ENCODE measurements at regions not wholly inside any gene's neighbourhood (a gene's known extent, or its start where the extent isn't known, plus 50 kb on each side); places are given as distances from the start of the nearest gene placed in this dataset.

- no peak overlapping the region for H3K9ac ChIP-seq (ENCODE audit: low read length)
- H3K4ac ChIP-seq (ENCODE audit: low read depth, low read length), result no peak overlapping the region
- H3K36me3 ChIP-seq (ENCODE audit: control insufficient read depth, insufficient read depth, low read length), result no peaks in the 10 kb centered on the region
- H3K79me2 ChIP-seq (ENCODE audit: control insufficient read depth, insufficient read depth, low read length), result no peaks in the 10 kb centered on the region
- H3K4me1 ChIP-seq (ENCODE audit: control insufficient read depth, low read depth, low read length), result peaks cover 15% of the 10 kb centered on the region
- WGBS (ENCODE audit: extremely low coverage, insufficient coverage, low lambda C conversion rate), result no CpG with 5 or more reads among the region's 7 CpGs
- H2AK5ac ChIP-seq (ENCODE audit: low read length), result no peak overlapping the region
- no peak overlapping the region for H3K4me3 ChIP-seq (ENCODE audit: low read length)
- no peak overlapping the region for H2BK15ac ChIP-seq (replicated peaks; ENCODE audit: low read depth)
- DNase-seq, result peak; percentile 18
- no peaks in the 10 kb centered on the region for H3K79me1 ChIP-seq (ENCODE audit: low read length)
- H3K4me2 ChIP-seq (ENCODE audit: low read length), result no peak overlapping the region
- H3K23ac ChIP-seq (ENCODE audit: low read length), result no peak overlapping the region
- H4K5ac ChIP-seq (ENCODE audit: low read length), result no peak overlapping the region
- H3K56ac ChIP-seq (ENCODE audit: low read length), result no peak overlapping the region
- no peak overlapping the region for H3K18ac ChIP-seq (ENCODE audit: low read length)
- H4K8ac ChIP-seq (ENCODE audit: low read depth, low read length), result no peak overlapping the region
- no peak overlapping the region for H2BK120ac ChIP-seq (ENCODE audit: low read depth, low read length)
- H3K27ac ChIP-seq (ENCODE audit: low read depth, low read length), result no peak overlapping the region
- H3K27me3 ChIP-seq (ENCODE audit: insufficient read depth, low read length, poor library complexity), result no peaks in the 10 kb centered on the region
- H2BK5ac ChIP-seq (ENCODE audit: low read length), result no peak overlapping the region
Observed at GRCh38 chr15:66838202-66838601, 136.2 kb downstream of the SMAD6 start.

- Histone ChIP-seq H3K56ac (ENCODE audit: low read length) (no peak overlapping the region), H3K79me1 (ENCODE audit: low read length) (no peaks in the 10 kb centered on the region), H3K27me3 (ENCODE audit: insufficient read depth, low read length, poor library complexity) (no peaks in the 10 kb centered on the region), H4K5ac (ENCODE audit: low read length) (no peak overlapping the region), H3K4ac (ENCODE audit: low read depth, low read length) (no peak overlapping the region), H2BK5ac (ENCODE audit: low read length) (no peak overlapping the region), H3K18ac (ENCODE audit: low read length) (no peak overlapping the region), H3K4me3 (ENCODE audit: low read length) (no peak overlapping the region), H3K27ac (ENCODE audit: low read depth, low read length) (no peak overlapping the region), H4K8ac (ENCODE audit: low read depth, low read length) (no peak overlapping the region), H2BK15ac (replicated peaks; ENCODE audit: low read depth) (no peak overlapping the region), H3K4me2 (ENCODE audit: low read length) (no peak overlapping the region), H2AK5ac (ENCODE audit: low read length) (no peak overlapping the region), H2BK120ac (ENCODE audit: low read depth, low read length) (no peak overlapping the region), H3K4me1 (ENCODE audit: control insufficient read depth, low read depth, low read length) (peaks cover 18% of the 10 kb centered on the region), H3K23ac (ENCODE audit: low read length) (no peak overlapping the region), H3K9ac (ENCODE audit: low read length) (no peak overlapping the region), H3K79me2 (ENCODE audit: control insufficient read depth, insufficient read depth, low read length) (no peaks in the 10 kb centered on the region), H3K36me3 (ENCODE audit: control insufficient read depth, insufficient read depth, low read length) (no peaks in the 10 kb centered on the region)
- DNase-seq, result peak; percentile 62
- no CpG with 5 or more reads among the region's 5 CpGs for WGBS (ENCODE audit: extremely low coverage, insufficient coverage, low lambda C conversion rate)
Observed at GRCh38 chr15:66838671-66839239, 136.7 kb downstream of the SMAD6 start.

- WGBS (ENCODE audit: extremely low coverage, insufficient coverage, low lambda C conversion rate), result no CpG with 5 or more reads among the region's 4 CpGs
- no peak overlapping the region for H4K8ac ChIP-seq (ENCODE audit: low read depth, low read length)
- no peak overlapping the region for H3K27ac ChIP-seq (ENCODE audit: low read depth, low read length)
- H3K27me3 ChIP-seq (ENCODE audit: insufficient read depth, low read length, poor library complexity), result no peaks in the 10 kb centered on the region
- H2AK5ac ChIP-seq (ENCODE audit: low read length), result no peak overlapping the region
- H3K23ac ChIP-seq (ENCODE audit: low read length), result no peak overlapping the region
- no peaks in the 10 kb centered on the region for H3K36me3 ChIP-seq (ENCODE audit: control insufficient read depth, insufficient read depth, low read length)
- no peak overlapping the region for H3K4me2 ChIP-seq (ENCODE audit: low read length)
- H4K5ac ChIP-seq (ENCODE audit: low read length), result no peak overlapping the region
- no peak overlapping the region for H3K9ac ChIP-seq (ENCODE audit: low read length)
- no peak overlapping the region for H3K56ac ChIP-seq (ENCODE audit: low read length)
- no peak overlapping the region for H2BK15ac ChIP-seq (replicated peaks; ENCODE audit: low read depth)
- H3K4me1 ChIP-seq (ENCODE audit: control insufficient read depth, low read depth, low read length), result peaks cover 16% of the 10 kb centered on the region
- H3K4ac ChIP-seq (ENCODE audit: low read depth, low read length), result no peak overlapping the region
- DNase-seq, result no peak
- no peak overlapping the region for H3K18ac ChIP-seq (ENCODE audit: low read length)
- no peaks in the 10 kb centered on the region for H3K79me1 ChIP-seq (ENCODE audit: low read length)
- H3K4me3 ChIP-seq (ENCODE audit: low read length), result no peak overlapping the region
- no peaks in the 10 kb centered on the region for H3K79me2 ChIP-seq (ENCODE audit: control insufficient read depth, insufficient read depth, low read length)
- no peak overlapping the region for H2BK120ac ChIP-seq (ENCODE audit: low read depth, low read length)
- H2BK5ac ChIP-seq (ENCODE audit: low read length), result no peak overlapping the region
Observed at GRCh38 chr15:66839506-66840112, 137.6 kb downstream of the SMAD6 start.

GRCh38 chr15:66840615-66841390, 138.8 kb downstream of the SMAD6 start:
- Histone ChIP-seq H3K4me3 (ENCODE audit: low read length) (no peak overlapping the region), H2BK120ac (ENCODE audit: low read depth, low read length) (no peak overlapping the region), H3K27me3 (ENCODE audit: insufficient read depth, low read length, poor library complexity) (no peaks in the 10 kb centered on the region), H3K9ac (ENCODE audit: low read length) (no peak overlapping the region), H3K56ac (ENCODE audit: low read length) (peak overlapping the region; percentile 38), H4K8ac (ENCODE audit: low read depth, low read length) (no peak overlapping the region), H2BK5ac (ENCODE audit: low read length) (no peak overlapping the region), H3K79me2 (ENCODE audit: control insufficient read depth, insufficient read depth, low read length) (no peaks in the 10 kb centered on the region), H3K4ac (ENCODE audit: low read depth, low read length) (no peak overlapping the region), H3K79me1 (ENCODE audit: low read length) (no peaks in the 10 kb centered on the region), H2BK15ac (replicated peaks; ENCODE audit: low read depth) (no peak overlapping the region), H3K23ac (ENCODE audit: low read length) (no peak overlapping the region), H3K4me2 (ENCODE audit: low read length) (no peak overlapping the region), H2AK5ac (ENCODE audit: low read length) (peak overlapping the region; percentile 59), H3K36me3 (ENCODE audit: control insufficient read depth, insufficient read depth, low read length) (no peaks in the 10 kb centered on the region), H3K4me1 (ENCODE audit: control insufficient read depth, low read depth, low read length) (peaks cover 8% of the 10 kb centered on the region), H3K27ac (ENCODE audit: low read depth, low read length) (no peak overlapping the region), H4K5ac (ENCODE audit: low read length) (no peak overlapping the region), H3K18ac (ENCODE audit: low read length) (no peak overlapping the region)
- DNase-seq, result no peak
- no CpG with 5 or more reads among the region's 5 CpGs for WGBS (ENCODE audit: extremely low coverage, insufficient coverage, low lambda C conversion rate)

GRCh38 chr15:66841953-66842681, 140.1 kb downstream of the SMAD6 start:
- Histone ChIP-seq H4K8ac (ENCODE audit: low read depth, low read length) (no peak overlapping the region), H3K27me3 (ENCODE audit: insufficient read depth, low read length, poor library complexity) (no peaks in the 10 kb centered on the region), H2BK5ac (ENCODE audit: low read length) (no peak overlapping the region), H3K4ac (ENCODE audit: low read depth, low read length) (peak overlapping the region; percentile 92), H3K79me2 (ENCODE audit: control insufficient read depth, insufficient read depth, low read length) (no peaks in the 10 kb centered on the region), H3K4me2 (ENCODE audit: low read length) (peak overlapping the region; percentile 58), H3K56ac (ENCODE audit: low read length) (peak overlapping the region; percentile 79), H3K9ac (ENCODE audit: low read length) (peak overlapping the region; percentile 59), H2BK15ac (replicated peaks; ENCODE audit: low read depth) (no peak overlapping the region), H3K4me3 (ENCODE audit: low read length) (no peak overlapping the region), H3K36me3 (ENCODE audit: control insufficient read depth, insufficient read depth, low read length) (no peaks in the 10 kb centered on the region), H3K18ac (ENCODE audit: low read length) (peak overlapping the region; percentile 94), H3K4me1 (ENCODE audit: control insufficient read depth, low read depth, low read length) (peaks cover 8% of the 10 kb centered on the region), H2AK5ac (ENCODE audit: low read length) (no peak overlapping the region), H3K27ac (ENCODE audit: low read depth, low read length) (peak overlapping the region; percentile 55), H2BK120ac (ENCODE audit: low read depth, low read length) (peak overlapping the region; percentile 84), H3K23ac (ENCODE audit: low read length) (no peak overlapping the region), H4K5ac (ENCODE audit: low read length) (no peak overlapping the region), H3K79me1 (ENCODE audit: low read length) (no peaks in the 10 kb centered on the region)
- no CpG with 5 or more reads among the region's 50 CpGs for WGBS (ENCODE audit: extremely low coverage, insufficient coverage, low lambda C conversion rate)
- DNase-seq, result peak; percentile 89
